Kidney (tissue), 13 donors: ENCODE measurements at regions not wholly inside any gene's neighbourhood (a gene's known extent, or its start where the extent isn't known, plus 50 kb on each side); places are given as distances from the start of the nearest gene placed in this dataset.

ENCODE experiments used
- DNase-seq, 5 donors: peaks; one replicate each; pipeline ENCODE4 v3.0.0-alpha.2; 2013 to 2020
- FAIRE-seq: peaks from 2 replicates; lab custom pipeline; 2012; peaks lifted over from hg19 to GRCh38; lab: Jason Lieb, UNC
- H3K27ac ChIP-seq, 2 donors: one replicate each; pipeline ENCODE4 v1.7.0; 2013; ENCODE audit warnings: low read depth in 2 of 2, low read length in 2 of 2, inconsistent platforms in 1 of 2
- H3K27me3 ChIP-seq: one replicate; pipeline ENCODE4 v1.7.1; 2013; ENCODE audit warnings: low read length, inconsistent platforms; ENCODE audit not compliant: control insufficient read depth, insufficient read depth
- H3K36me3 ChIP-seq, 3 donors: one replicate each; pipeline versions ENCODE4 v1.7.0 to v1.7.1; 2013; ENCODE audit warnings: low read length in 3 of 3, control low read depth in 1 of 3, inconsistent platforms in 1 of 3; ENCODE audit not compliant: insufficient read depth in 3 of 3, control insufficient read depth in 2 of 3
- H3K4me1 ChIP-seq, 3 donors: one replicate each; pipeline versions ENCODE4 v1.7.0 to v1.7.1; 2013; ENCODE audit warnings: low read length in 3 of 3, inconsistent platforms in 1 of 3, low read depth in 1 of 3; ENCODE audit not compliant: control insufficient read depth in 2 of 3, insufficient read depth in 2 of 3
- H3K4me3 ChIP-seq, 3 donors: one replicate each; pipeline versions ENCODE4 v1.7.0 to v1.8.1; 2013; ENCODE audit warnings: low read length in 3 of 3, control low read depth in 1 of 3, inconsistent platforms in 1 of 3
- H3K9ac ChIP-seq, 3 donors: one replicate each; pipeline versions ENCODE4 v1.7.0 to v1.7.1; 2013; ENCODE audit warnings: low read length in 3 of 3, control low read depth in 1 of 3, inconsistent platforms in 1 of 3
- H3K9me3 ChIP-seq, 3 donors: one replicate each; pipeline versions ENCODE4 v1.7.0 to v1.7.1; 2013; ENCODE audit warnings: low read length in 3 of 3, control low read depth in 1 of 3, inconsistent platforms in 1 of 3; ENCODE audit not compliant: control insufficient read depth in 2 of 3, insufficient read depth in 1 of 3
- CTCF ChIP-seq: IDR thresholded peaks from 3 replicates; pipeline ENCODE4 v1.5.1; 2012; ENCODE audit warnings: mild to moderate bottlenecking, moderate library complexity, borderline replicate concordance; ENCODE audit not compliant: insufficient read depth; ENCODE audit errors: extremely low read depth
- intact Hi-C: fragments of 100-400 bp; cut with DNase I; formaldehyde crosslinking; loops from one replicate; pipeline ENCODE4 v1.11.1; 2022
- donor health status: control.
- donor health status: control.
- donor health status: control.
- donor health status: control.
- donor health status: control.
- donor health status: DM: yes; HTN: yes; CAD: no.
- donor health status: Normal renal cell carcinoma (clear cell type).

- H3K9ac ChIP-seq: no peak overlapping the region
- no peaks in the 10 kb centered on the region for H3K36me3 ChIP-seq
- FAIRE-seq (no peak), DNase-seq (peak in 2 of 5 donors; percentile 15 to 18)
- no peak overlapping the region for H3K27ac ChIP-seq
- no peaks in the 10 kb centered on the region for H3K27me3 ChIP-seq
- no peaks in the 10 kb centered on the region for H3K4me1 ChIP-seq
- TF ChIP-seq CTCF: no peak
- intact Hi-C loops: no loop called here
- no peaks in the 10 kb centered on the region for H3K9me3 ChIP-seq
- H3K4me3 ChIP-seq: no peak overlapping the region
Observed at GRCh38 chr5:42360616-42361314, 62.5 kb upstream of the GHR start.

- FAIRE-seq: no peak
- H3K4me3 ChIP-seq: no peak overlapping the region
- no peak overlapping the region for H3K27ac ChIP-seq
- H3K4me1 ChIP-seq: no peaks in the 10 kb centered on the region
- DNase-seq: no peak
- no peaks in the 10 kb centered on the region for H3K9me3 ChIP-seq
- no peak overlapping the region for H3K9ac ChIP-seq
- no peak for TF ChIP-seq CTCF
- H3K27me3 ChIP-seq: no peaks in the 10 kb centered on the region
- H3K36me3 ChIP-seq: no peaks in the 10 kb centered on the region
- intact Hi-C loops: no loop called here
Observed at GRCh38 chr5:42361315-42361688, 61.9 kb upstream of the GHR start.

GRCh38 chr5:42366051-42366450 lies 57.2 kb upstream of the GHR start:
- TF ChIP-seq CTCF: no peak
- Histone ChIP-seq H3K4me3 (no peak overlapping the region), H3K9me3 (no peaks in the 10 kb centered on the region), H3K9ac (no peak overlapping the region), H3K27me3 (no peaks in the 10 kb centered on the region), H3K36me3 (no peaks in the 10 kb centered on the region), H3K27ac (no peak overlapping the region), H3K4me1 (no peaks in the 10 kb centered on the region)
- intact Hi-C loops: no loop called here
- DNase-seq (no peak), FAIRE-seq (no peak)
